ENCODE measurements at regions not wholly inside any gene's neighbourhood (a gene's known extent, or its start where the extent isn't known, plus 50 kb on each side); places are given as distances from the start of the nearest gene placed in this dataset.

DNA sequence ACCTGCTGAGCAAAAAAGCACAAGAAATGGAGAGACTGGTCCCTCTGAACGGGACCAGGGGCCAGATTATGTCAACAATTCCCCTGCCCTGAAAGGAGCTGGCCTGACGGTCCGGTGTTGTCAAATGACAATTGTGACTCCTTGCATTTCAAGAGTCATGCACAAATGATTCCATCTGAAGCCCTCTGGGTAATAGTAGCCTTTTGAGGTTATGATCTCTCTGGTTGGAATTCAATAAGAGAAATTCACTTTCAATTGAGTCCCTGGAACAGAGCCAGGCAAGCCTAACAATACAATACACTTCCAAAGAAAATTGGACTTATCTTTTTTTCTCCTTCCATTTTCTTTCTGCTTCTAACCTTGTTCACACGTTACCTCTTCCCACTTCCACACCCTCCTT, 116.9 kb downstream of the C1D start:
- H4K20me1 ChIP-seq (ENCODE audit: insufficient read depth, low read length): no peaks in the 10 kb centered on the region
- no peak overlapping the region for H2AFZ ChIP-seq (ENCODE audit: low read depth, low read length)
- H3K27ac ChIP-seq (ENCODE audit: low read length): no peak overlapping the region
- H3K79me2 ChIP-seq (ENCODE audit: insufficient read depth, low read length): no peaks in the 10 kb centered on the region
- TF ChIP-seq, protein P1, sequence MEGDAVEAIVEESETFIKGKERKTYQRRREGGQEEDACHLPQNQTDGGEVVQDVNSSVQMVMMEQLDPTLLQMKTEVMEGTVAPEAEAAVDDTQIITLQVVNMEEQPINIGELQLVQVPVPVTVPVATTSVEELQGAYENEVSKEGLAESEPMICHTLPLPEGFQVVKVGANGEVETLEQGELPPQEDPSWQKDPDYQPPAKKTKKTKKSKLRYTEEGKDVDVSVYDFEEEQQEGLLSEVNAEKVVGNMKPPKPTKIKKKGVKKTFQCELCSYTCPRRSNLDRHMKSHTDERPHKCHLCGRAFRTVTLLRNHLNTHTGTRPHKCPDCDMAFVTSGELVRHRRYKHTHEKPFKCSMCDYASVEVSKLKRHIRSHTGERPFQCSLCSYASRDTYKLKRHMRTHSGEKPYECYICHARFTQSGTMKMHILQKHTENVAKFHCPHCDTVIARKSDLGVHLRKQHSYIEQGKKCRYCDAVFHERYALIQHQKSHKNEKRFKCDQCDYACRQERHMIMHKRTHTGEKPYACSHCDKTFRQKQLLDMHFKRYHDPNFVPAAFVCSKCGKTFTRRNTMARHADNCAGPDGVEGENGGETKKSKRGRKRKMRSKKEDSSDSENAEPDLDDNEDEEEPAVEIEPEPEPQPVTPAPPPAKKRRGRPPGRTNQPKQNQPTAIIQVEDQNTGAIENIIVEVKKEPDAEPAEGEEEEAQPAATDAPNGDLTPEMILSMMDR (IDR thresholded peaks at IDR 0.05; ENCODE audit: borderline replicate concordance, extremely low read depth, low read length, poor library complexity, severe bottlenecking): no peak
- no peak for TF ChIP-seq EZH2 (IDR thresholded peaks at IDR 0.05; ENCODE audit: borderline replicate concordance, low read depth, low read length, severe bottlenecking)
- DNase-seq (no peak), ATAC-seq (ENCODE audit: insufficient read depth, low read depth) (no peak)
- no peaks in the 10 kb centered on the region for H3K9me3 ChIP-seq (ENCODE audit: insufficient read depth, low read length, severe bottlenecking)
- H3K4me2 ChIP-seq (ENCODE audit: insufficient read depth, low read length): no peak overlapping the region
- no peak overlapping the region for H3K4me3 ChIP-seq (ENCODE audit: low read depth in 1 of 2, low read length in 2 of 2)
- no peaks in the 10 kb centered on the region for H3K4me1 ChIP-seq (ENCODE audit: insufficient read depth, low read length)
- H3K36me3 ChIP-seq (ENCODE audit: insufficient read depth, low read length): no peaks in the 10 kb centered on the region
- H3K9ac ChIP-seq (ENCODE audit: low read depth, low read length): no peak overlapping the region
- no peaks in the 10 kb centered on the region for H3K27me3 ChIP-seq (ENCODE audit: insufficient read depth, low read length, poor library complexity)

DNA sequence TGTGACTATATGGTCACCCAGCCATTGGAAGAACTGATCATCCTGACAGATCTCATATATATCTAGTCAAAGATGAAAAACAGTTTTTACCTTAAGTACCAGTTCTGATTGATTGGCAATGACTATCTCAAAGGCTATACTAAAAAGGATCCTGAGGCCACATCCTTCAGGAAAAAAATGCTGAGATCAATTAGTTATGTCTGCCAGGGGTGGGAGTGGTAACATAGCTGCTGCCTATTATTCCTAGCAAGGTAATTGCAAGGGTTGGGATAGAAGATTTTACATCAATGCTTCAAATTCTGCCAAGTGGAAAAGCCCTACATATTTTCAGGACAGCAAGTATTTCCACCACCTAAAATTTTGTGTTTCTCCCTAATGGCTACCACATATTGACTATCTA, 114.7 kb downstream of the C1D start:
- Histone ChIP-seq H3K9me3 (ENCODE audit: insufficient read depth, low read length, severe bottlenecking) (no peaks in the 10 kb centered on the region), H3K27me3 (ENCODE audit: insufficient read depth, low read length, poor library complexity) (no peaks in the 10 kb centered on the region), H3K4me1 (ENCODE audit: insufficient read depth, low read length) (no peaks in the 10 kb centered on the region), H3K4me3 (ENCODE audit: low read depth in 1 of 2, low read length in 2 of 2) (no peak overlapping the region), H3K9ac (ENCODE audit: low read depth, low read length) (no peak overlapping the region), H3K79me2 (ENCODE audit: insufficient read depth, low read length) (no peaks in the 10 kb centered on the region), H3K4me2 (ENCODE audit: insufficient read depth, low read length) (no peak overlapping the region), H3K36me3 (ENCODE audit: insufficient read depth, low read length) (no peaks in the 10 kb centered on the region), H4K20me1 (ENCODE audit: insufficient read depth, low read length) (no peaks in the 10 kb centered on the region), H3K27ac (ENCODE audit: low read length) (no peak overlapping the region), H2AFZ (ENCODE audit: low read depth, low read length) (no peak overlapping the region)
- TF ChIP-seq, protein P1 (IDR thresholded peaks at IDR 0.05; ENCODE audit: borderline replicate concordance, extremely low read depth, low read length, poor library complexity, severe bottlenecking): no peak
- TF ChIP-seq EZH2 (IDR thresholded peaks at IDR 0.05; ENCODE audit: borderline replicate concordance, low read depth, low read length, severe bottlenecking): no peak
- DNase-seq: no peak
- no peak for ATAC-seq (ENCODE audit: insufficient read depth, low read depth)

DNA sequence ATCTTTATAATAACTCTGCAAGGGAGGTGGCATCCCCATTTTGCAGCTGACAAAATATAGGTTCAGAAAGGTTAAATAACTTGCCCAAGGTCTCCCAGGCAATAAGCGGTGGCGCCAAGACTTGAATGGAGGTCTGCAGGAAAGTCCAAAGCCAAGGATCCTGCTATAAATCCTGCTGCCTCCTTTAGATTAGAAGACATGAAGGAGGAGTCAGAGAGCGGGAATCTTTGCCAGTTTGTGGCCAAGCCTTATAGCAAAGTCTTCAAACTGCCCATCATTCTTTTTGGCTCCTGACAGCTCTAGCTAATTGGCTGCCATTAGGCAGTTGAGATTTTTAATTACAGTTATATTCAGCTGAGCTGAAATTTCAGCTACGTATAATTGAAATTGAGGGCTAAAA, 114.3 kb downstream of the C1D start:
- Histone ChIP-seq H3K36me3 (ENCODE audit: insufficient read depth, low read length) (no peaks in the 10 kb centered on the region), H3K4me2 (ENCODE audit: insufficient read depth, low read length) (no peak overlapping the region), H3K27ac (ENCODE audit: low read length) (no peak overlapping the region), H3K4me1 (ENCODE audit: insufficient read depth, low read length) (no peaks in the 10 kb centered on the region), H3K9ac (ENCODE audit: low read depth, low read length) (no peak overlapping the region), H3K4me3 (ENCODE audit: low read depth in 1 of 2, low read length in 2 of 2) (no peak overlapping the region), H3K27me3 (ENCODE audit: insufficient read depth, low read length, poor library complexity) (no peaks in the 10 kb centered on the region), H3K79me2 (ENCODE audit: insufficient read depth, low read length) (no peaks in the 10 kb centered on the region), H2AFZ (ENCODE audit: low read depth, low read length) (no peak overlapping the region), H3K9me3 (ENCODE audit: insufficient read depth, low read length, severe bottlenecking) (no peaks in the 10 kb centered on the region), H4K20me1 (ENCODE audit: insufficient read depth, low read length) (no peaks in the 10 kb centered on the region)
- ATAC-seq (ENCODE audit: insufficient read depth, low read depth) (no peak), DNase-seq (no peak)
- TF ChIP-seq EZH2 (IDR thresholded peaks at IDR 0.05; ENCODE audit: borderline replicate concordance, low read depth, low read length, severe bottlenecking): no peak
- TF ChIP-seq, protein P1 (IDR thresholded peaks at IDR 0.05; ENCODE audit: borderline replicate concordance, extremely low read depth, low read length, poor library complexity, severe bottlenecking): no peak

DNA sequence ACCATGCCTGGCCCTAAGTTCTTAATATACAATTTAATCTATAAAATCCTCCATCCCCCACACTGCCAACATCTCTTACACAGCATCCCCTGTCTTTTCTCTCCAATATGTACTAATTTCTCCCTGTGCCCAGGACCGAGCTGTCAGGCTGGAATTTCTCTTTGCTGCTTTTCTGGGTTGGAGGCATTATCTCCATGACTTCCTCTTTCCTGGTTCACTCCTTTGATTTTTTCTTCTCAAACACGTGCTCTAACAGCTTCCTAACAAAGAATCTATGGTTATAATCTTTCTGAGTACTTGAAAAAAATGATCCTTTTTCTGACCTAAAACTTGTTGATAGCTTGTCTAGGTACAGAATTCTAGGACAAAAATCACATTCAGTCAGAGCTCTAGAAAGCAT, 112.8 kb downstream of the C1D start:
- no peak for ATAC-seq (ENCODE audit: insufficient read depth, low read depth)
- H3K27me3 ChIP-seq (ENCODE audit: insufficient read depth, low read length, poor library complexity): peaks cover 3% of the 10 kb centered on the region
- no peaks in the 10 kb centered on the region for H3K79me2 ChIP-seq (ENCODE audit: insufficient read depth, low read length)
- no peaks in the 10 kb centered on the region for H3K9me3 ChIP-seq (ENCODE audit: insufficient read depth, low read length, severe bottlenecking)
- H2AFZ ChIP-seq (ENCODE audit: low read depth, low read length): no peak overlapping the region
- H3K27ac ChIP-seq (ENCODE audit: low read length): no peak overlapping the region
- DNase-seq: no peak
- H3K4me1 ChIP-seq (ENCODE audit: insufficient read depth, low read length): no peaks in the 10 kb centered on the region
- TF ChIP-seq, protein P1 (IDR thresholded peaks at IDR 0.05; ENCODE audit: borderline replicate concordance, extremely low read depth, low read length, poor library complexity, severe bottlenecking): no peak
- no peak for TF ChIP-seq EZH2 (IDR thresholded peaks at IDR 0.05; ENCODE audit: borderline replicate concordance, low read depth, low read length, severe bottlenecking)
- H3K9ac ChIP-seq (ENCODE audit: low read depth, low read length): no peak overlapping the region
- no peaks in the 10 kb centered on the region for H3K36me3 ChIP-seq (ENCODE audit: insufficient read depth, low read length)
- no peaks in the 10 kb centered on the region for H4K20me1 ChIP-seq (ENCODE audit: insufficient read depth, low read length)
- H3K4me2 ChIP-seq (ENCODE audit: insufficient read depth, low read length): no peak overlapping the region
- H3K4me3 ChIP-seq (ENCODE audit: low read depth in 1 of 2, low read length in 2 of 2): no peak overlapping the region

Measured in DND-41 (cell line).